ENCODE measurements at regions not wholly inside any gene's neighbourhood (a gene's known extent, or its start where the extent isn't known, plus 50 kb on each side); places are given as distances from the start of the nearest gene placed in this dataset.
A peak's percentile ranks its signal among the peaks of the same experiment; 100 is the strongest.
"Not testable (repeated sequence)": the region's sequence is repeated elsewhere in the genome, so short reads cannot be mapped to it uniquely, and the experiment has no call there.

DNA sequence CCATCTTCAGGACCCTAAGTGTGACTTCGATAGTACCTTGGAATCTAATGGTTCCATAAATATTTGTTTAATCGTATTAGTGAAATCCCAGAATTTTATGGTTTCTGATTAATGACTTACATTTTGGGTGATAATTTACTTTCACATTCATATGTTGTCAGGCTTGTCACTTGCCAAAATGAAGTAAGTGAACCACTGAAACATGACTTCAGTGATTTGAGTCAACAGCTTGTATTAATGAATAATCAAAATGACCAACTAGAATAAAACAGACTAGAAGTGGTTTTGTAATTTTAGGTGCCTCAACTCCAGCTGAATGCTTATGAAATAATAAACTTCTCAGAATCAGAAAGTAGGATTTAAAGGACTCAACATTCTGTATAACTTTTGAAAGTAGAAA, 517.1 kb downstream of the PRKD1 start:
- FAIRE-seq (peak; percentile 32), ATAC-seq (no peak), DNase-seq (ENCODE audit: low read depth in 1 of 2, low spot score in 1 of 2) (no peak)
- WGBS (ENCODE audit: missing lambda C conversion rate), result 47% methylated on average over 2 of the region's 2 CpGs
- Histone ChIP-seq H3K4me1 (no peaks in the 10 kb centered on the region), H3K27ac (no peak overlapping the region), H3K4me2 (no peak overlapping the region), H3K9me3 (no peaks in the 10 kb centered on the region), H3K4me3 (no peak overlapping the region)
- TF ChIP-seq CBX2 (IDR thresholded peaks at IDR 0.05; ENCODE audit: borderline replicate concordance, low read depth) (no peak), ESRRA (IDR thresholded peaks at IDR 0.05; ENCODE audit: borderline replicate concordance, low read length) (no peak), JUN (IDR thresholded peaks at IDR 0.05) (no peak), KDM1A (IDR thresholded peaks at IDR 0.05; ENCODE audit: low read depth) (no peak), HEYL (CRISPR knock-in tag; IDR thresholded peaks at IDR 0.05) (no peak), RARB (CRISPR knock-in tag; IDR thresholded peaks at IDR 0.05) (no peak), TFCP2L1 (CRISPR knock-in tag; IDR thresholded peaks at IDR 0.05) (no peak)
- TF ChIP-seq, protein P1, sequence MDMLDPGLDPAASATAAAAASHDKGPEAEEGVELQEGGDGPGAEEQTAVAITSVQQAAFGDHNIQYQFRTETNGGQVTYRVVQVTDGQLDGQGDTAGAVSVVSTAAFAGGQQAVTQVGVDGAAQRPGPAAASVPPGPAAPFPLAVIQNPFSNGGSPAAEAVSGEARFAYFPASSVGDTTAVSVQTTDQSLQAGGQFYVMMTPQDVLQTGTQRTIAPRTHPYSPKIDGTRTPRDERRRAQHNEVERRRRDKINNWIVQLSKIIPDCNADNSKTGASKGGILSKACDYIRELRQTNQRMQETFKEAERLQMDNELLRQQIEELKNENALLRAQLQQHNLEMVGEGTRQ (IDR thresholded peaks at IDR 0.05), result no peak
- ChIA-PET CTCF (no interaction called here), POLR2A (no interaction called here)

DNA sequence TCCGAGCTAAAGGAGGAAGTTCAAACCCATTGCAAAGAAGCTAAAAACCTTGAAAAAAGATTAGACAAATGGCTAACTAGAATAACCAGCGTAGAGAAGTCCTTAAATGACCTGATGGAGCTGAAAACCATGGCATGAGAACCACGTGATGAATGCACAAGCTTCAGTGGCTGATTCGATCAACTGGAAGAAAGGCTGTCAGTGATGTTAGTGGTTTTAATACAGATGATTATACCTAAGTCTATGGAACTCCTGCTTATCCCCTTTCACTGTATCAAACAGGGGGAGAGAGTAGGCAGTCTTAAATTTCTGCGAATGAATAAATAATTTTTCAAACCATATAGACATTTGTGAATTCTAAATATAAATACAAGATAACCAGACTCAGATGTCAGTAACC, 512.7 kb downstream of the PRKD1 start:
- CTCF ChIA-PET; H3K27ac ChIP-seq; POLR2A ChIA-PET; H3K9me3 ChIP-seq; FAIRE-seq; H3K4me2 ChIP-seq; ATAC-seq; H3K4me3 ChIP-seq; H3K4me1 ChIP-seq; DNase-seq (ENCODE audit: low read depth in 1 of 2, low spot score in 1 of 2): not testable (repeated sequence)
- 5% methylated on average over 5 of the region's 5 CpGs for WGBS (ENCODE audit: missing lambda C conversion rate)

DNA sequence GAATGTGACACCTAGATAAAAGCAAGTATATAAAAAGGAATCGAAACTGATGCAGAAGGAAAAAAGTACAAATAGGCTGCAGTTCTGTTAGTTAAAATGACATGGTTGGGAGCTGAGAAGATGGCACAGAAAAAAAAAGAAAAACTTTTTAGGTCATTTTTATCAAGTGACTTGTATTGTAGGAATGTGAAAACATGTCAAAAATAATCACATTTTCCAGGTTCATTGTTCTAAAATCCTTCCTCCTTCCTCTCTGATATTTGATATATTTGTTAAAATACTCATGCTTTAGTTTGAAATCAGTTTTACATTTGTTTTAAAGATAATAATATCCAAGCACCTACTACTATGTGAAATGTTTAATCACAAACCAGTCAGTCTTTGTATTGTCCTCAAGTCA, 507.9 kb downstream of the PRKD1 start:
- TF ChIP-seq POLR2AphosphoS2 (conservative IDR thresholded peaks at IDR 0.05; ENCODE audit: low read length), result no peak
- no peak for TF ChIP-seq HEYL (CRISPR knock-in tag; IDR thresholded peaks at IDR 0.05)
- TF ChIP-seq HOXA7 (CRISPR knock-in tag; IDR thresholded peaks at IDR 0.05), result no peak
- TF ChIP-seq ZNF302 (CRISPR knock-in tag; IDR thresholded peaks at IDR 0.05), result no peak
- TF ChIP-seq HDAC2 (IDR thresholded peaks at IDR 0.05), result no peak
- no peak for TF ChIP-seq CHD2 (IDR thresholded peaks at IDR 0.05; ENCODE audit: low read length, partially characterized antibody)
- TF ChIP-seq ZC3H11A (IDR thresholded peaks at IDR 0.05), result no peak
- TF ChIP-seq EHMT2 (IDR thresholded peaks at IDR 0.05; ENCODE audit: low read depth), result no peak
- TF ChIP-seq RNF2 (IDR thresholded peaks at IDR 0.05; ENCODE audit: borderline replicate concordance, low read depth), result no peak
- TF ChIP-seq, protein P2, sequence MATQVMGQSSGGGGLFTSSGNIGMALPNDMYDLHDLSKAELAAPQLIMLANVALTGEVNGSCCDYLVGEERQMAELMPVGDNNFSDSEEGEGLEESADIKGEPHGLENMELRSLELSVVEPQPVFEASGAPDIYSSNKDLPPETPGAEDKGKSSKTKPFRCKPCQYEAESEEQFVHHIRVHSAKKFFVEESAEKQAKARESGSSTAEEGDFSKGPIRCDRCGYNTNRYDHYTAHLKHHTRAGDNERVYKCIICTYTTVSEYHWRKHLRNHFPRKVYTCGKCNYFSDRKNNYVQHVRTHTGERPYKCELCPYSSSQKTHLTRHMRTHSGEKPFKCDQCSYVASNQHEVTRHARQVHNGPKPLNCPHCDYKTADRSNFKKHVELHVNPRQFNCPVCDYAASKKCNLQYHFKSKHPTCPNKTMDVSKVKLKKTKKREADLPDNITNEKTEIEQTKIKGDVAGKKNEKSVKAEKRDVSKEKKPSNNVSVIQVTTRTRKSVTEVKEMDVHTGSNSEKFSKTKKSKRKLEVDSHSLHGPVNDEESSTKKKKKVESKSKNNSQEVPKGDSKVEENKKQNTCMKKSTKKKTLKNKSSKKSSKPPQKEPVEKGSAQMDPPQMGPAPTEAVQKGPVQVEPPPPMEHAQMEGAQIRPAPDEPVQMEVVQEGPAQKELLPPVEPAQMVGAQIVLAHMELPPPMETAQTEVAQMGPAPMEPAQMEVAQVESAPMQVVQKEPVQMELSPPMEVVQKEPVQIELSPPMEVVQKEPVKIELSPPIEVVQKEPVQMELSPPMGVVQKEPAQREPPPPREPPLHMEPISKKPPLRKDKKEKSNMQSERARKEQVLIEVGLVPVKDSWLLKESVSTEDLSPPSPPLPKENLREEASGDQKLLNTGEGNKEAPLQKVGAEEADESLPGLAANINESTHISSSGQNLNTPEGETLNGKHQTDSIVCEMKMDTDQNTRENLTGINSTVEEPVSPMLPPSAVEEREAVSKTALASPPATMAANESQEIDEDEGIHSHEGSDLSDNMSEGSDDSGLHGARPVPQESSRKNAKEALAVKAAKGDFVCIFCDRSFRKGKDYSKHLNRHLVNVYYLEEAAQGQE (IDR thresholded peaks at IDR 0.05), result no peak
- TF ChIP-seq FOSL2 (IDR thresholded peaks at IDR 0.05), result no peak
- TF ChIP-seq FOSL2 (CRISPR knock-in tag; IDR thresholded peaks at IDR 0.05), result no peak
- TF ChIP-seq GATA3 (IDR thresholded peaks at IDR 0.05; ENCODE audit: borderline replicate concordance), result no peak
- Histone ChIP-seq H3K4me2 (no peak overlapping the region), H3K4me1 (no peaks in the 10 kb centered on the region), H3K9me3 (no peaks in the 10 kb centered on the region), H3K27ac (no peak overlapping the region), H3K4me3 (no peak overlapping the region)
- CTCF ChIA-PET, result no interaction called here
- FAIRE-seq, result no peak
- ATAC-seq, result no peak
- DNase-seq (ENCODE audit: low read depth in 1 of 2, low spot score in 1 of 2), result no peak
- POLR2A ChIA-PET, result no interaction called here
- WGBS (ENCODE audit: missing lambda C conversion rate), result 4% methylated on average over 1 of the region's 1 CpG

All from A549 (cell line).